Inferior parietal cortex (tissue), 1 donor: ENCODE measurements at regions not wholly inside any gene's neighbourhood (a gene's known extent, or its start where the extent isn't known, plus 50 kb on each side); places are given as distances from the start of the nearest gene placed in this dataset.

Source experiments
- DNase-seq: peaks from one replicate; pipeline ENCODE4 v3.0.0-alpha.2; 2016; ENCODE audit errors: extremely low spot score

DNA sequence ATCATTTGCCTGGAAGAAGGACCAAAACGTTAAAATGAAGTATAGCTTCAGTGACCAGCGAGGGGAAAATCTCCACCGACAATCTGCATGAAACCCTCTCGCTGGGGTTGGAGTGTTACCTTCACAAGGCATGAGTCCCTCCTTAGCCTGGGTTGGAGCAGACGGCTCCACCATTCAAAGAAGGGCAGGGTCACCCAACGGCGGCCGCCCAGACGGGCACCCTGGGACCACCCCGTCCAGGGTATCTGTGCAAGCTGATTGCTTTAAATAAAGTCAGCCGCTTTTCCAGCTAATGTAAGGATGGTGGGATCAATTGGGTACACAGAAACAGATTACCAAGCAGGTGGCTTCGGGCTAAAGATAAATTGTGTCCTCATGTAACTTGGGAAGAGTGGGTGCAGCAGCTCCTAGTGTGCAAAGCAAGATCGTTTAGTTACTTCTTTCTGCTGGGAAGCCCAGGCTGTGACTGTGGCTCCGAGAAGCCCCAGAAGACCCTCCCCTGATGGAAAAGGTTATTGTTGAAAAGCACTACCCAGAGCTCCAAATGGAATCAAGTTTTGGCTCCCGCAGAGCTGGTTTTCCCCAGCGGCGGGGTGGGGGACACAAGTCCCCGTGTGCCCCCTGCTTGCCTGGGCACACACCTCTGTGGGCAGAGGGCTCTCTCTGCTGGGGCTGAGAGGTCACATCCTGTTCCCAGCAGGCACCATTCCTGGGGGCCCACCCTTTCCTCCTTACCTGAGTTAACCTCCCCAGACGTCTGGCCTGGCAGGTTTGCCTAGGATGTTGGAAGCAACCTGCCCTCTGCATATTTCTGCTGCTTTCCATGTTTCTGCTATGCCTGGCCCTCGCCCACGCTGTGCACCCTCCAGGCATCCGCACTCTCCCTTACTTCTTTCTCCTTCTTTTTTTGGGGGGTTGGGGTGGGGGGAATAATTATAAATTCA is 318.6 kb upstream of the DIO3 start:
- DNase-seq = no peak

DNA sequence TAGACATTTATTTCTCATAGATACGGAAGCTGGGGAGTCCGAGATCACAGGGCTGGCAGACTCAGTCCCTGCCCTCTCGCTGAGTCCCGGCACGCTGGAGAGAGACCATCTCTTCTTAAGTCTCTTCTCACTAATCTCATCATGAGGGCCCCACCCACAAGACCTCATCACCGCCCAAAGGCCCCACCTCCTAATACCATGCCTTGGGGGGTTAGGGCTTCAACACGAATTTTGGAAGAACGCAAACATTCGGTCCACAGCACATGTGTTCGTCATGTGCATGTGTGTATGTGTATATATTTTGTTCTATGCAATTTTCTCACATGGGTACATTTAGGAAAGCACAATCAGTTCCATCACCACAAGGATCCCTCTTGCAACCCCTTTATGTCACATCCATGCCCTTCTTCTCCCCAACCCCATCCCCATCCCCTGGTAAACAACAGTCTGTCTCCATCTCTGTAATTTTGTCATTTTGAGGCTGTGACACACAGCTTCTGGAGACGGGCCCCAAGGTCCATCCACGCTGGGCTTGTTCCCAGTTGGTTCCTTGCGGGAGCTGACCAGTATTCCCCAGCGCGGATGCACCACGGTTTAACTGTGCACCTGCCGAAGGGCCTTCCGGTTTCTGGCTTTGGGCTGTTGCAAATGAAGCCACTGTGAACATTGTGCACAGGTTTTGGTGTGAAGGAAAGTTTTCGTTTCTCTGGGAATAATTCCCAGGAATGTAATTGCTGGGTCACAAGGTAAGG is 317.5 kb upstream of the DIO3 start:
- no peak for DNase-seq

GRCh38 chr14:101246894-101247841 is 314.1 kb upstream of the DIO3 start:
- no peak for DNase-seq

- no peak for DNase-seq
These were observed 313.2 kb upstream of the DIO3 start for GRCh38 chr14:101247842-101248725.

DNA sequence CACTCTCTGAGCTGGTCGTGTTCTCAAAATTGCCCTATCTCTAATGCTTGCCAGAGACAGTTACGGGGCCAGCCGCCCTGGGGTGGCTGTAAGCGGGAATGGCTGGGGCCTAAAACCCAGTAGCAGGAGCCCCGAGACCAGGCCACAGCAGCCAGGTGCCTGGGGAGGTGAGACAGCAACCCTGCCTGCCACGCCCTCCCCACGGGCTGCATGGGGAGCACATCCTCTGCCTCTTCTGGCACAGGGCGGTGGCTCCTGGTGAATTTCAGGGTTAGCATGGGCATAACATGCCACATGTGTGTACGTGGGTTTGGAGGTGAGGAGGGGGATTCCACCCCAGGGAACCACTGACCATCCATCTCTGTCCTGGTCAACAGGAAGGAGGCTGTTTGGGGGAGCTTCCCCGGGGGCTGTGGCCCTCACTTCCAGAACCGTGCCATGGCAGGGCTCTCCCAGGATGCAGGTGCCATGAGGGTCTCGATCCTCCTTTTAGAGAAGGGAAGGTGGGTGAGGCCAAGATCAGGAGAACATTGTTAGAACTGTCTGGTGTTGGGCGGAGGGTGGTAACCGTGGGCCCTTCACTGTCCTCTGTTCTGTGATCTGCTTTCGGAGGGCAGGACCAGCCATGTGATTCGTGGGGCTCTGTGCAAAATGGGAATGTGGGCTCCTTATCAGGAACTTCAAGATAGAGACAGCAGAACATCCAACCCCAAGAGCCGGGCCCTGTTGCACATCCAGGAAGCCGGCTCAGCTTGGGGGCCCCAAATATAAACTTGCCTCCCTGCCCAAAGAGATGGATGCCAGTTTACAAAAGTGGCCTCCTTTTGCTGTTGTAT is 312.2 kb upstream of the DIO3 start:
- DNase-seq = peak; percentile 9

DNA sequence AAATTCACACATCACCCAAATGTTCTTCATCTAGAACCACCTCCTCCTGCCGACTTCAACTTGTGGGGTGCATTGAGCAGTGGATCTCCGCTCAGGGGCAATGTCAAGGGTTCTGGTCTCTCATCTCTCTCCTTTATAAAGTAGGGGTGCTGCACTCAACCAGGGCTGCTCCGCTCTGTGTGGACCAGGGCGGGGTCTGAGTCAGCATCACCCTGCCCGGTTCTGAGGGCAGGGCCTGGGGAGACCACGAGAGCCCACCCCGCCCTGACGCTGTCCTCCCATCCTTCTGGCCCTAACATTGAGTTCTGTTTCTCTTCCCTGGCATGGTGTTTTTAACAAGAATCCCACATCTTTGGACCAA is 311.6 kb upstream of the DIO3 start:
- DNase-seq = no peak

GRCh38 chr14:101250336-101250947 is 310.9 kb upstream of the DIO3 start:
- no peak for DNase-seq

DNA sequence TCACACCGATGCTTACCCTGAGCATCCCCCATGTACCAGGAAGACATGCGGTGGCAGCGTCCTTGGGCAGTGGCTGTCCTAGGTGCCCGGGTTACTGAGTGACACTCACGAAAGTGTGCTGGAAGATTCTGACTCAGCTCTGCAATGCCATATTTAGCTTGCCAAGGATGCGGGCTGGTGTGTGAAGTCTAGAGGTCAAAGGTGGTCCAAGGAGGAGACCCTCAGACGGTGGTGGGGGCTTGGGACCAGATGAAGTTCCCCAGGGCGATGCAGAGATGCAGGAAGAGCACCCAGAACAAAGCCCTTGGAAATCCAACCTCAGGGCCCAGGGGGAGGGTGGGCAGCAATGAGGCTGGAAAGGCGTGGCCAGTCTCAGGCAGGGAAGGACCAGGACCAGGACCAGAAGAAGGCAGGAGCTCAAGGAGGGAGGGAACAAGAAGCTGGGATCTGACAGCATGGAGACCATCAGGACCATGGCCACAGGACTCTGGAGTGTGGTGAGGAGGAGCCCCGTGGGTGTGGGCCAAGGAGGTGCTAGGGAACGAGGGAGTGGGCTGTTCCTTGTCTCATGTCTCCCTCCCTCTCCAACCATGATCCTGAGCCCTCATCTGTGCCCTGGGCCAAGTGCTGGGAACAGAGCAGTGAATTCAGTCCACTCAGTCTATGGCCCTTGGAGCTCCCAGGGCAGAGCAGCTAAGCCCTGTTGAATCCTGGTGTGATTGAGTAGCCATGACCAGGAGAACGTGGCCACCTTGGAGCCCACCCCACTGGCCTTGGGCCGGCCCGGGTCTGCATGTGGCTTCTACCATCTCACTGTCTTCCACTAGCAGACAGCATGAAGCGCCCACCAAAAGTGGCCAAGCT is 310.1 kb upstream of the DIO3 start:
- DNase-seq = no peak

GRCh38 chr14:101251812-101252442 is 309.4 kb upstream of the DIO3 start:
- DNase-seq = no peak

DNA sequence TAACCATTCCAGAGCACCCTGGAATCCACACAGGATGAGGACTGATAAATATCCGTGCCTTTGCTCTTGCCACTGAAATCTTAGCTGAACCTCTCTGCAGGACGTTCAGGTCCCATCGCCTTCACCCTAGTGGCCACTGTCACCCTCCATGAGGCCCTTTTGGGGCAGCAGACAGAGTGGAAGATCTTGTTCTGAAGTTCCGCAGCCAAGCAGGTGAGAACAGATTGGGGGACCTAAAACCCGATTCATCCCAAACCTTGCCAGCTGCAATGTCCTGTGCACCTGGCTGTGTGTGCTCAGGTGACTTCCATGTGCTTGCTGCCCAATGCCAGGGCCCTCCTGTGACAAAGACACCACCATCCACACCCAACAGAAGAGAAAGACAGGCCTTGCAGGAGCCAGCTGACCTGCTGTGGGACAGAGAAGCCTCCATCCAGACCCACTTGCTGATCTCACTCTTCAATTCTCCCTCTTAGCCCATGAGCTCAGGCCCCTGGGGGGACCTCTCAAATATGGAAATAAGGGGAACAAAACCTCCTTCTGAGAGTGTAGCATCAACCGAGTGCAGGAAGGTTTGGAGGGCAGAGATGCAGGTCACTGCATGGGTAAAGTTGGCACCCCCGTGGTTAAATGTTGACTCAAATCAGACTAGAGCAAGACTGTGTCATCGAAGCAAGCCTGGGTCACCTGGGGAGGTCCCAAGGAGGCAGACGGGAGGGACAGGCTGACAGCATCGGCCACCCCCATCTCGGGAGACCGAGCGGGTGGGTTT is 308.7 kb upstream of the DIO3 start:
- no peak for DNase-seq

DNA sequence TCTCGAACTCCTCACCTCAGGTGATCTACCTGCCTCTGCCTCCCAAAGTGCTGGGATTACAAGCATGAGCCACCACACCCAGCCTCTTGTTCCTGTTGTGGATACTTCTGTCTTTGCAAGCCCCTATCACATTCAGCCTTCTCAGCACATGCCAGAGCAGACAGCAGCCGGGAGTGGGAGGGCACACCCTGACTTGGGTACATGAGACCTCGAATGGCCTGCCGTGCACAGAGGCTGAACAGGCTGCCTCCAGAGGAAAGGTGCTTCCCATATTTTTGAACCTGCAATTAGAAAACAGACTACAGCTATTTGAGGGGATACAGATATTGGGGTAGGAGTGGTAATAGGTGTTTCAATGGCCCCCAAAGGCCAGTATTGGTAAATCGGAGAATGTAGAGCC is 307.3 kb upstream of the DIO3 start:
- DNase-seq = no peak

- DNase-seq = no peak
These were observed 306.2 kb upstream of the DIO3 start for GRCh38 chr14:101254805-101255764.

GRCh38 chr14:101255765-101256125 is 305.6 kb upstream of the DIO3 start:
- DNase-seq = no peak

DNA sequence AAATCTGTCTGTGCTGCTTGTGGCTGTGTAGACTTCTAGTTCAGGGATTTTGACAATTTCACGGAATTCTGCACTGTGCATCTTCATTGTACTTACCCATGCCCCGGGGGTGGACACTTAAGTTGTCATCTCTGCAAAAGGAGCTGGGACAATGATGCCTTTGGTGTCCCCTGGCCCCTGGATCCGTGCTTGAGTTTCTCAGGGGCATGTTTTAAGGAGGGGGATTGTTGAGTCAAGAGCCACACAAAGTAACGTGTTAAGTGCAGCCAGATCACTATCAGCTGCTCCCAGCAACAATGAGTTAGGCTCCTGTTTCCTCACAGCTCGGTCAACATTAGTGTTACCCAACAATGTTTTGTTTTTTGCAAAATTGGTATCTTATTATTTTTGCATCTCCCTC is 305.0 kb upstream of the DIO3 start:
- DNase-seq = no peak

DNA sequence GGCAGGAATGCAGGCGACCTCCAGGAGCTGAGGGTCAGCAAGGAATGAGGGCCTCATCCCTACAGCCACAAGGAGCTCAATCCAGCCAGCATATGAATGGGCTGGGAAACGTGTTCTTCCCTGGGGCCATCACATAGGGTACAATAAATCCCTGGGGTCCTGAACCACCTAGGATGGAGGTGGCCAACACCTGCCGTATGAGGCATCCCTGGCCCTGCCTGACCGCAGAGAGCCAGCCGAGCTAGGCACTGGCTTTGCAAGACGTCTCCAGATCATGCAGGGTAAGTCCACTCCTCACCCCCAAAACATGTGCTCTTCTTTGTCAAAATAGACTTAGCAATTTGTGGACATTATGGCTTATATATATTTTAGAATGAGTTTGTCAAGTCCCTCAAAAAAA is 303.7 kb upstream of the DIO3 start:
- DNase-seq = no peak

DNA sequence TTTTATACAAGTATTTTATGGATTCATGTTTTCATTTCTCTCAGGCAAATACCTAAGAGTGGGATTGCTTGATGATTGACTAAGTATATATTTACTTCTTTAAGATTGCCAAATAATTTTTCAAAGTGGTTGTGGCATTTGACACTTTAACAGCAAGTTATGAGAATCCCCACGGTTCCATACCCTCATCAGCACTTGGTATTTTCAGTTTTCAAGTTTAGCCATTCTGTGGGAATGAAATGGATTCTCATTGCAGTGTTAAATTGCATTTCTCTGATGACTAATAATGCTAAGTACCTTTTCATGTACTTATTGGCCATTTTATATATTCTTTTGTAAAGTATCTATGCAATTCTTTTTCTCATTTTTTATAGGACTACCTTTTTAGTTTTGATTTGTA is 301.5 kb upstream of the DIO3 start:
- DNase-seq = no peak
